Stomach (tissue), 4 donors: ENCODE measurements at regions not wholly inside any gene's neighbourhood (a gene's known extent, or its start where the extent isn't known, plus 50 kb on each side); places are given as distances from the start of the nearest gene placed in this dataset.

Experiments used
- EP300 ChIP-seq: sonication (generic); formaldehyde crosslinking; IDR thresholded peaks from one replicate; pipeline ENCODE4 v1.6.1; 2017; ENCODE audit warnings: antibody characterized with exemption
- POLR2A ChIP-seq, 4 donors: fragments of 450-650 bp; IDR thresholded peaks; one replicate each; pipeline ENCODE4 v1.6.1; 2016; ENCODE audit warnings: antibody characterized with exemption in 4 of 4, control low read depth in 2 of 4, mild to moderate bottlenecking in 1 of 4, moderate library complexity in 1 of 4
- POLR2AphosphoS5 ChIP-seq, 3 donors: sonication (generic); formaldehyde crosslinking; IDR thresholded peaks; one replicate each; pipeline ENCODE4 v1.6.1; 2016; ENCODE audit warnings: antibody characterized with exemption in 3 of 3
- TF ChIP-seq, protein P1 (sequence below), 7 experiments: fragments of 450-650 bp in 4 of 7; fragments of 200-600 bp in 3 of 7; sonication (generic) in 3 of 7; IDR thresholded peaks; one replicate each; pipeline ENCODE4 v1.5.1; 2016 to 2019; ENCODE audit warnings: antibody characterized with exemption in 7 of 7, control low read depth in 2 of 7, mild to moderate bottlenecking in 1 of 7

- TF ChIP-seq, protein P1, sequence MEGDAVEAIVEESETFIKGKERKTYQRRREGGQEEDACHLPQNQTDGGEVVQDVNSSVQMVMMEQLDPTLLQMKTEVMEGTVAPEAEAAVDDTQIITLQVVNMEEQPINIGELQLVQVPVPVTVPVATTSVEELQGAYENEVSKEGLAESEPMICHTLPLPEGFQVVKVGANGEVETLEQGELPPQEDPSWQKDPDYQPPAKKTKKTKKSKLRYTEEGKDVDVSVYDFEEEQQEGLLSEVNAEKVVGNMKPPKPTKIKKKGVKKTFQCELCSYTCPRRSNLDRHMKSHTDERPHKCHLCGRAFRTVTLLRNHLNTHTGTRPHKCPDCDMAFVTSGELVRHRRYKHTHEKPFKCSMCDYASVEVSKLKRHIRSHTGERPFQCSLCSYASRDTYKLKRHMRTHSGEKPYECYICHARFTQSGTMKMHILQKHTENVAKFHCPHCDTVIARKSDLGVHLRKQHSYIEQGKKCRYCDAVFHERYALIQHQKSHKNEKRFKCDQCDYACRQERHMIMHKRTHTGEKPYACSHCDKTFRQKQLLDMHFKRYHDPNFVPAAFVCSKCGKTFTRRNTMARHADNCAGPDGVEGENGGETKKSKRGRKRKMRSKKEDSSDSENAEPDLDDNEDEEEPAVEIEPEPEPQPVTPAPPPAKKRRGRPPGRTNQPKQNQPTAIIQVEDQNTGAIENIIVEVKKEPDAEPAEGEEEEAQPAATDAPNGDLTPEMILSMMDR (IDR thresholded peaks at IDR 0.05): no peak
- TF ChIP-seq POLR2AphosphoS5 (IDR thresholded peaks at IDR 0.05): no peak
- TF ChIP-seq POLR2A (IDR thresholded peaks at IDR 0.05): no peak
- no peak for TF ChIP-seq EP300
Observed at GRCh38 chr3:110684466-110684865, 387.1 kb upstream of the NECTIN3 start.
